ENCODE measurements at regions not wholly inside any gene's neighbourhood (a gene's known extent, or its start where the extent isn't known, plus 50 kb on each side); places are given as distances from the start of the nearest gene placed in this dataset.

- no peak for DNase-seq (ENCODE audit: low spot score)
- ATAC-seq: no peak
These were observed 53.9 kb upstream of the CAV2 start for GRCh38 chr7:116445447-116446211.

- DNase-seq (ENCODE audit: low spot score): no peak
- ATAC-seq: no peak
These were observed 53.2 kb upstream of the CAV2 start for GRCh38 chr7:116446212-116446855.

GRCh38 chr7:116447436-116447835 is 52.1 kb upstream of the CAV2 start:
- no peak for DNase-seq (ENCODE audit: low spot score)
- no peak for ATAC-seq

GRCh38 chr7:116447966-116448839 is 51.3 kb upstream of the CAV2 start:
- no peak for DNase-seq (ENCODE audit: low spot score)
- ATAC-seq: no peak

- DNase-seq (ENCODE audit: low spot score) (no peak), ATAC-seq (no peak)
These were observed 50.1 kb upstream of the CAV2 start for GRCh38 chr7:116449441-116449840.

Measured in left lobe of liver (tissue), 2 donors.